ENCODE measurements at regions not wholly inside any gene's neighbourhood (a gene's known extent, or its start where the extent isn't known, plus 50 kb on each side); places are given as distances from the start of the nearest gene placed in this dataset.
A peak's percentile ranks its signal among the peaks of the same experiment; 100 is the strongest.

- TF ChIP-seq CTCF (conservative IDR thresholded peaks at IDR 0.05 in 1 of 2, IDR thresholded peaks at IDR 0.05 in 1 of 2; ENCODE audit: extremely low read depth in 1 of 2, insufficient read depth in 1 of 2, low read depth in 1 of 2, low read length in 2 of 2) (peak; percentile 77 to 80), EZH2 (IDR thresholded peaks at IDR 0.05; ENCODE audit: borderline replicate concordance, low read length) (no peak)
These were observed 577.4 kb downstream of the ISL1 start for GRCh38 chr5:51960617-51961121.
